Parathyroid adenoma (tissue), 2 donors: ENCODE measurements at regions not wholly inside any gene's neighbourhood (a gene's known extent, or its start where the extent isn't known, plus 50 kb on each side); places are given as distances from the start of the nearest gene placed in this dataset.

Experiments
- H2AFZ ChIP-seq: fragments of 300-600 bp; sonication (generic); one replicate; pipeline ENCODE4 v1.7.0; 2017; ENCODE audit warnings: antibody characterized with exemption, mild to moderate bottlenecking
- H3K27ac ChIP-seq: fragments of 300-600 bp; sonication (generic); one replicate; pipeline ENCODE4 v1.7.0; 2017
- H3K27me3 ChIP-seq: fragments of 300-600 bp; sonication (generic); one replicate; pipeline ENCODE4 v1.7.0; 2017; ENCODE audit warnings: low read length; ENCODE audit not compliant: control insufficient read depth, insufficient read depth
- H3K36me3 ChIP-seq: fragments of 300-600 bp; sonication (generic); one replicate; pipeline ENCODE4 v1.7.0; 2017; ENCODE audit warnings: low read length; ENCODE audit not compliant: control insufficient read depth, insufficient read depth
- H3K4me1 ChIP-seq: fragments of 300-600 bp; sonication (generic); one replicate; pipeline ENCODE4 v1.7.0; 2017; ENCODE audit warnings: control low read depth
- H3K4me2 ChIP-seq: fragments of 300-600 bp; sonication (generic); one replicate; pipeline ENCODE4 v1.7.0; 2017; ENCODE audit warnings: low read length
- H3K4me3 ChIP-seq: fragments of 300-600 bp; sonication (generic); one replicate; pipeline ENCODE4 v1.7.0; 2017; ENCODE audit warnings: low read depth, low read length
- H3K79me2 ChIP-seq: fragments of 300-600 bp; sonication (generic); one replicate; pipeline ENCODE4 v1.7.0; 2017; ENCODE audit warnings: control low read depth
- H3K9ac ChIP-seq: fragments of 300-600 bp; sonication (generic); one replicate; pipeline ENCODE4 v1.7.0; 2017; ENCODE audit warnings: mild to moderate bottlenecking
- H3K9me3 ChIP-seq: fragments of 300-600 bp; sonication (generic); one replicate; pipeline ENCODE4 v1.7.0; 2017; ENCODE audit warnings: low read length; ENCODE audit not compliant: control insufficient read depth
- TF ChIP-seq, protein P1 (sequence below): fragments of 300-600 bp; sonication (generic); IDR thresholded peaks from one replicate; pipeline ENCODE4 v1.7.0; 2017; ENCODE audit warnings: antibody characterized with exemption, mild to moderate bottlenecking
- donor health status: primary hyperparathyroidism.

- H3K4me2 ChIP-seq = no peak overlapping the region
- TF ChIP-seq, protein P1, sequence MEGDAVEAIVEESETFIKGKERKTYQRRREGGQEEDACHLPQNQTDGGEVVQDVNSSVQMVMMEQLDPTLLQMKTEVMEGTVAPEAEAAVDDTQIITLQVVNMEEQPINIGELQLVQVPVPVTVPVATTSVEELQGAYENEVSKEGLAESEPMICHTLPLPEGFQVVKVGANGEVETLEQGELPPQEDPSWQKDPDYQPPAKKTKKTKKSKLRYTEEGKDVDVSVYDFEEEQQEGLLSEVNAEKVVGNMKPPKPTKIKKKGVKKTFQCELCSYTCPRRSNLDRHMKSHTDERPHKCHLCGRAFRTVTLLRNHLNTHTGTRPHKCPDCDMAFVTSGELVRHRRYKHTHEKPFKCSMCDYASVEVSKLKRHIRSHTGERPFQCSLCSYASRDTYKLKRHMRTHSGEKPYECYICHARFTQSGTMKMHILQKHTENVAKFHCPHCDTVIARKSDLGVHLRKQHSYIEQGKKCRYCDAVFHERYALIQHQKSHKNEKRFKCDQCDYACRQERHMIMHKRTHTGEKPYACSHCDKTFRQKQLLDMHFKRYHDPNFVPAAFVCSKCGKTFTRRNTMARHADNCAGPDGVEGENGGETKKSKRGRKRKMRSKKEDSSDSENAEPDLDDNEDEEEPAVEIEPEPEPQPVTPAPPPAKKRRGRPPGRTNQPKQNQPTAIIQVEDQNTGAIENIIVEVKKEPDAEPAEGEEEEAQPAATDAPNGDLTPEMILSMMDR = no peak
- no peaks in the 10 kb centered on the region for H3K36me3 ChIP-seq
- no peaks in the 10 kb centered on the region for H3K79me2 ChIP-seq
- H3K4me3 ChIP-seq = no peak overlapping the region
- H2AFZ ChIP-seq = no peak overlapping the region
- no peaks in the 10 kb centered on the region for H3K27me3 ChIP-seq
- no peaks in the 10 kb centered on the region for H3K9me3 ChIP-seq
- H3K9ac ChIP-seq = no peak overlapping the region
- H3K27ac ChIP-seq = no peak overlapping the region
- no peaks in the 10 kb centered on the region for H3K4me1 ChIP-seq
These were observed 525.4 kb downstream of the GALC start for GRCh38 chr14:87467578-87467977.

- H3K4me3 ChIP-seq = no peak overlapping the region
- no peaks in the 10 kb centered on the region for H3K79me2 ChIP-seq
These were observed 527.2 kb downstream of the GALC start for GRCh38 chr14:87465770-87466169.

DNA sequence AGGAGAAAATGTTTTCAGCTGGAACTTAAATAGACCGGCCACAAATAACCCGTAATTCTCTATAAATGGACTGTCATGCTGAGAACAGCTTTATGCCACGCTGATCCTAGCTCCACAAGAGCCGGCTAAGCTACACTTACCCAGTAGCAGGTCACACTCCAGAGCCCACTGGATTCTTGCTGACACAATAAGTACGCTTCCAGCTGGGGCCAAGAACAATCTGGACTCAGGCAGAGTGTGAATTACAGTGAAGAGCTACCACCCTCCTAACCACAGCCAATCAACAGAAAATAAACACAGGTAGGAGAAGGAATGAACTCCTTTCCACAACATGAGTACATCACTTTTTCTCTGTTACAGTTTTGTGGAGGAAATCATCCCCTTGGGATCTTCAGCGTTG is 531.3 kb downstream of the GALC start:
- no peak overlapping the region for H3K4me3 ChIP-seq
- H3K27me3 ChIP-seq = no peaks in the 10 kb centered on the region
- H2AFZ ChIP-seq = no peak overlapping the region
- no peak overlapping the region for H3K27ac ChIP-seq
- H3K36me3 ChIP-seq = no peaks in the 10 kb centered on the region
- TF ChIP-seq, protein P1 = no peak
- no peaks in the 10 kb centered on the region for H3K4me1 ChIP-seq
- no peak overlapping the region for H3K9ac ChIP-seq
- H3K4me2 ChIP-seq = no peak overlapping the region
- H3K9me3 ChIP-seq = no peaks in the 10 kb centered on the region
- H3K79me2 ChIP-seq = no peaks in the 10 kb centered on the region

More at GRCh38 chr14:87465770-87466169, 527.2 kb downstream of the GALC start:
- TF ChIP-seq, protein P1 = no peak
- Histone ChIP-seq H2AFZ (no peak overlapping the region), H3K9me3 (no peaks in the 10 kb centered on the region), H3K4me1 (no peaks in the 10 kb centered on the region), H3K36me3 (no peaks in the 10 kb centered on the region), H3K27ac (no peak overlapping the region), H3K27me3 (no peaks in the 10 kb centered on the region), H3K9ac (no peak overlapping the region), H3K4me2 (no peak overlapping the region)

- H2AFZ ChIP-seq = no peak overlapping the region
- no peaks in the 10 kb centered on the region for H3K27me3 ChIP-seq
- no peaks in the 10 kb centered on the region for H3K4me1 ChIP-seq
- H3K79me2 ChIP-seq = no peaks in the 10 kb centered on the region
- H3K4me2 ChIP-seq = no peak overlapping the region
- H3K36me3 ChIP-seq = no peaks in the 10 kb centered on the region
- TF ChIP-seq, protein P1 = no peak
- no peak overlapping the region for H3K4me3 ChIP-seq
- H3K9ac ChIP-seq = no peak overlapping the region
- no peak overlapping the region for H3K27ac ChIP-seq
- no peaks in the 10 kb centered on the region for H3K9me3 ChIP-seq
These were observed 535.3 kb downstream of the GALC start for GRCh38 chr14:87457720-87458119.

GRCh38 chr14:87450193-87450592 is 542.8 kb downstream of the GALC start:
- Histone ChIP-seq H3K79me2 (no peaks in the 10 kb centered on the region), H3K27me3 (no peaks in the 10 kb centered on the region), H3K4me2 (no peak overlapping the region), H3K4me1 (no peaks in the 10 kb centered on the region), H3K9ac (no peak overlapping the region), H2AFZ (no peak overlapping the region), H3K36me3 (no peaks in the 10 kb centered on the region), H3K9me3 (no peaks in the 10 kb centered on the region), H3K27ac (no peak overlapping the region), H3K4me3 (no peak overlapping the region)
- TF ChIP-seq, protein P1 = no peak
